Common myeloid progenitor, CD34-positive (primary cell): ENCODE measurements at regions not wholly inside any gene's neighbourhood (a gene's known extent, or its start where the extent isn't known, plus 50 kb on each side); places are given as distances from the start of the nearest gene placed in this dataset.

Experiments used
- CTCF ChIA-PET: fragments of 350-600 bp; sonication (Branson Sonifier 250); formaldehyde crosslinking; loops from one replicate; lab custom pipeline; 2021; ENCODE audit warnings: antibody characterized with exemption; lab: Charles Lee
- POLR2A ChIA-PET: fragments of 350-600 bp; sonication (Branson Sonifier 250); formaldehyde crosslinking; loops from one replicate; lab custom pipeline; 2021; ENCODE audit warnings: antibody characterized with exemption; lab: Charles Lee
- DNase-seq, 3 donors: peaks; one replicate each; pipeline versions ENCODE4 v3.0.0 to v3.0.0-alpha.2; 2013
- H3K27ac ChIP-seq, 2 experiments: 1 replicate in 1 of 2; 2 replicates in 1 of 2; pipeline ENCODE4 v1.7.0; 2013; ENCODE audit warnings: inconsistent platforms in 2 of 2, low read length in 2 of 2, mild to moderate bottlenecking in 2 of 2, low read depth in 1 of 2, moderate library complexity in 1 of 2; ENCODE audit not compliant: severe bottlenecking in 2 of 2, insufficient read depth in 1 of 2, poor library complexity in 1 of 2
- H3K27me3 ChIP-seq, 5 experiments: replicated peaks in 2 of 5; 1 replicate in 3 of 5; 2 replicates in 2 of 5; pipeline versions ENCODE4 v1.6.1 to v1.7.0; 2013; ENCODE audit warnings: low read length in 4 of 5, mild to moderate bottlenecking in 2 of 5, moderate library complexity in 2 of 5, inconsistent platforms in 1 of 5; ENCODE audit not compliant: insufficient read depth in 5 of 5, control insufficient read depth in 4 of 5
- H3K36me3 ChIP-seq, 4 experiments: 1 replicate in 2 of 4; 2 replicates in 2 of 4; pipeline versions ENCODE4 v1.6.1 to v1.7.0; 2013; ENCODE audit warnings: low read length in 3 of 4, control low read depth in 1 of 4, mild to moderate bottlenecking in 1 of 4; ENCODE audit not compliant: control insufficient read depth in 4 of 4, insufficient read depth in 4 of 4
- H3K4me1 ChIP-seq, 4 experiments: 1 replicate in 3 of 4; 2 replicates in 1 of 4; pipeline versions ENCODE4 v1.6.1 to v1.7.1; 2013; ENCODE audit warnings: low read length in 3 of 4, mild to moderate bottlenecking in 3 of 4, control low read depth in 1 of 4, inconsistent platforms in 1 of 4, moderate library complexity in 1 of 4; ENCODE audit not compliant: control insufficient read depth in 4 of 4, insufficient read depth in 4 of 4; ENCODE audit errors: control extremely low read depth in 1 of 4
- H3K4me3 ChIP-seq, 7 experiments: 1 replicate in 4 of 7; 2 replicates in 3 of 7; pipeline versions ENCODE4 v1.5.1 to v1.7.0; 2013; ENCODE audit warnings: mild to moderate bottlenecking in 7 of 7, low read length in 6 of 7, moderate library complexity in 6 of 7, inconsistent platforms in 2 of 7, low read depth in 2 of 7, control low read depth in 1 of 7; ENCODE audit not compliant: insufficient read depth in 4 of 7, control insufficient read depth in 1 of 7; ENCODE audit errors: extremely low read depth in 1 of 7
- H3K9me3 ChIP-seq, 5 experiments: 1 replicate in 4 of 5; 2 replicates in 1 of 5; pipeline versions ENCODE4 v1.6.1 to v1.7.1; 2013; ENCODE audit warnings: low read length in 4 of 5, mild to moderate bottlenecking in 2 of 5, inconsistent platforms in 1 of 5, low read depth in 1 of 5, moderate library complexity in 1 of 5; ENCODE audit not compliant: control insufficient read depth in 4 of 5, insufficient read depth in 2 of 5; ENCODE audit errors: control extremely low read depth in 1 of 5
- WGBS: methylation state at CpG from one replicate; pipeline ENCODE4 v1.1.5; 2013; ENCODE audit not compliant: insufficient coverage; 5-methylcytosine and 5-hydroxymethylcytosine counted together

DNA sequence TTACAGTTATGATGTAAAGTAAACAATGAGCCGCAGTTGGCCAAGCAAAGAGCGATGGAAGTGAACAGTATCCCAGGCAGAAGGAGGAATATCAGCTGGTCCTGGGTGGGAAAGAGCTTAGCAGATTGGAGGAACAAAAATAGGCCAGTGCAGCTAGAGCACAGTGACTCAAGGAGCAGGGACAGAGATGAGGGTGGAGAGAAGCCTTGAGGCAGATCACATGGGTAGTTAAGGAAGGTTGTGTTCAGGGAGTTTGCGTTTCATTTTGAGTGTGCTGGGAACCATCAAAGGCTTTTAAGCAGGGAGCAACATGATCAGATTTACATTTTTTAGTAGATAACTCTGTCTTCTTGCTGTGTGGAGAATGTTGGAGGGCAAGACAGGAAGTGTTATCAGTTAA is 113.6 kb downstream of the OAT start:
- ChIA-PET POLR2A (no interaction called here), CTCF (no interaction called here)
- H3K4me3 ChIP-seq, result no peak overlapping the region
- peaks cover 0 to 1% (median 0%) of the 10 kb centered on the region in 5 experiments for H3K27me3 ChIP-seq
- no peak for DNase-seq
- H3K9me3 ChIP-seq, result peaks cover 0 to 17% (median 13%) of the 10 kb centered on the region in 5 experiments
- 100% methylated on average over 3 of the region's 3 CpGs for WGBS
- H3K4me1 ChIP-seq, result no peaks in the 10 kb centered on the region
- no peaks in the 10 kb centered on the region for H3K36me3 ChIP-seq
- no peak overlapping the region for H3K27ac ChIP-seq

DNA sequence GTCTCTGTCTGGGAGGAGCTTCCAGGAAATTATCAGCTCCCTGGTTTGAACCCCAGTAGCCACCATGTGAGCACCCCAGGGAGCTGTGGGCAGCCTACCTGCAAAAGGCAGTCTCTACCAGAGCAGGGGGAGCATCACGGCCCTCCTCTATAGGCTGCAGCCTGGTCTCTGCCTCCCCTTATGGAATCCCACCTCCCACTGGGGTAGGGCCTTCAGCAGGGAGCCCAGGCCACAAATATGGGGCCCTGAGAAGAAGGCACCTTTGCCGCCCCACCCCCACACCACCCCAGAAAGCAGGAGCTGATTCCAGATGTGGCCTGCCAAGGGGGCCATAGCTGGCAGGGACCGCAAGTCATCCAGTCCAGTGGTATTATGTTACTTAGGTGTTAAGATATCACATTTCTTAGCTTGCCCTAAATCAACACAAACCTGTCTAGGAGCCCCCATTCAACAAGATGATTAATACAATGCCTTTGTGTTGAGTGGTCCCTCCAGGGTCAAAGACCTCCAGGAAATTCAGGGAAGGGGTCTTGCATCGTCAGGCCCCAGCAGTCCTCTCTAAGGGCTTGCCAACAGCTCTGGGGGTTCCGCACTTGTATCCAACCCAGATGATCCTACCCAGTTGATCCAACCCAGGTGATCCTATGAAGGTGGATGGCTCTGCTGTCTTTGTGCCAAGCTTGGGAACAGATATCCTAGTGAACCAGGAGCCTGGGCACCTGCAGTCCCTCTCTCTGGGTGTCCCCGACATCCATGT is 114.9 kb downstream of the OAT start:
- Histone ChIP-seq H3K36me3 (no peaks in the 10 kb centered on the region), H3K4me3 (no peak overlapping the region), H3K9me3 (peaks cover 0 to 22% (median 16%) of the 10 kb centered on the region in 5 experiments), H3K4me1 (no peaks in the 10 kb centered on the region), H3K27ac (no peak overlapping the region), H3K27me3 (peaks cover 0 to 1% (median 0%) of the 10 kb centered on the region in 5 experiments)
- ChIA-PET POLR2A (no interaction called here), CTCF (interaction anchor here (0.6 kb wide), 1 partner anchor 458 kb away, joined by 3 read pairs; no protein-coding TSS in a partner anchor)
- DNase-seq, result no peak
- WGBS, result 90% methylated on average over 3 of the region's 6 CpGs

- Histone ChIP-seq H3K9me3 (peaks cover 0 to 22% (median 16%) of the 10 kb centered on the region in 5 experiments), H3K27ac (no peak overlapping the region), H3K27me3 (no peaks in the 10 kb centered on the region), H3K4me3 (no peak overlapping the region), H3K36me3 (no peaks in the 10 kb centered on the region), H3K4me1 (no peaks in the 10 kb centered on the region)
- no peak for DNase-seq
- ChIA-PET POLR2A (no interaction called here), CTCF (no interaction called here)
- 92% methylated on average over 5 of the region's 8 CpGs for WGBS
Measured at GRCh38 chr10:124302951-124303505, 115.7 kb downstream of the OAT start.

DNA sequence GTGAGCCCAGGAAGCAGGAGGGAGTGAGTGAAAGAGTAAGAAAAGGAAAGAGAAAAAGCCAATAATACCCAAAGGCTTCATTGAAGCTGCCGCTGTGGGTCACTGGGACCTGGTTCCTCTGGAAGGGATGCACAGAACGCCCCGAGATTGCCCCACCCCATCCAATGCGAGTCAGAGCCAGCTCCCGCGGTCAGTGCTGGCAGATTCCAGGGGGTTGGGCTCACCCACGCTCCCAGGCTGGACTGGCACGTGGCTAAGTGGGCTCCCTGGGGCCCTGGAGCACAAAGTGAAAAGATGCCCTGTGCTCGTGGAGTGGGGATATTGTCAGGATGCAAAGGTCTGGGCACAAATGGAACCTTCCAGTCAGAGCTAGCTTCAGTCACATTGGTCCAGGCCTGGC is 117.0 kb downstream of the OAT start:
- Histone ChIP-seq H3K36me3 (no peaks in the 10 kb centered on the region), H3K9me3 (peaks cover 0 to 22% (median 16%) of the 10 kb centered on the region in 5 experiments), H3K27me3 (no peaks in the 10 kb centered on the region), H3K4me1 (no peaks in the 10 kb centered on the region), H3K27ac (no peak overlapping the region), H3K4me3 (no peak overlapping the region)
- ChIA-PET POLR2A (no interaction called here), CTCF (interaction anchor here (1.1 kb wide), 1 partner anchor 12 kb away, joined by 3 read pairs; no protein-coding TSS in a partner anchor)
- DNase-seq, result no peak
- 86% methylated on average over 9 of the region's 9 CpGs for WGBS

GRCh38 chr10:124300735-124301134 is 118.0 kb downstream of the OAT start:
- H3K27ac ChIP-seq, result no peak overlapping the region
- no peak for DNase-seq
- H3K36me3 ChIP-seq, result no peaks in the 10 kb centered on the region
- H3K27me3 ChIP-seq, result no peaks in the 10 kb centered on the region
- H3K4me1 ChIP-seq, result no peaks in the 10 kb centered on the region
- POLR2A ChIA-PET, result no interaction called here
- 95% methylated on average over 5 of the region's 5 CpGs for WGBS
- peaks cover 0 to 22% (median 16%) of the 10 kb centered on the region in 5 experiments for H3K9me3 ChIP-seq
- no peak overlapping the region for H3K4me3 ChIP-seq
- CTCF ChIA-PET, result interaction anchor here (0.9 kb wide), 1 partner anchor 15 kb away, joined by 4 read pairs; no protein-coding TSS in a partner anchor

- peaks cover 0 to 22% (median 16%) of the 10 kb centered on the region in 5 experiments for H3K9me3 ChIP-seq
- H3K4me3 ChIP-seq, result no peak overlapping the region
- no peak overlapping the region for H3K27ac ChIP-seq
- ChIA-PET CTCF (interaction anchor here (0.9 kb wide), 1 partner anchor 16 kb away, joined by 4 read pairs; no protein-coding TSS in a partner anchor), POLR2A (no interaction called here)
- 91% methylated on average over 4 of the region's 6 CpGs for WGBS
- H3K4me1 ChIP-seq, result no peaks in the 10 kb centered on the region
- no peaks in the 10 kb centered on the region for H3K36me3 ChIP-seq
- no peak for DNase-seq
- no peaks in the 10 kb centered on the region for H3K27me3 ChIP-seq
Measured at GRCh38 chr10:124300224-124300623, 118.5 kb downstream of the OAT start.

GRCh38 chr10:124299696-124300095 is 119.0 kb downstream of the OAT start:
- H3K4me3 ChIP-seq, result no peak overlapping the region
- 90% methylated on average over 2 of the region's 4 CpGs for WGBS
- no peaks in the 10 kb centered on the region for H3K4me1 ChIP-seq
- no peaks in the 10 kb centered on the region for H3K36me3 ChIP-seq
- no peaks in the 10 kb centered on the region for H3K27me3 ChIP-seq
- ChIA-PET CTCF (interaction anchor here (0.9 kb wide), 1 partner anchor 17 kb away, joined by 4 read pairs; no protein-coding TSS in a partner anchor), POLR2A (no interaction called here)
- H3K27ac ChIP-seq, result no peak overlapping the region
- no peak for DNase-seq
- peaks cover 0 to 22% (median 16%) of the 10 kb centered on the region in 5 experiments for H3K9me3 ChIP-seq
